NCI-H460 (cell line): ENCODE measurements at regions not wholly inside any gene's neighbourhood (a gene's known extent, or its start where the extent isn't known, plus 50 kb on each side); places are given as distances from the start of the nearest gene placed in this dataset.

Experiments
- DNase-seq: peaks from one replicate; pipeline ENCODE4 v3.0.0-alpha.2; 2016; ENCODE audit warnings: low read depth; ENCODE audit errors: extremely low read depth

GRCh38 chr7:117971556-117972244 is 98.5 kb upstream of the CTTNBP2 start:
- no peak for DNase-seq

GRCh38 chr7:117972606-117973005 is 99.4 kb upstream of the CTTNBP2 start:
- DNase-seq, result no peak

GRCh38 chr7:117973975-117974374 is 100.7 kb upstream of the CTTNBP2 start:
- no peak for DNase-seq

DNA sequence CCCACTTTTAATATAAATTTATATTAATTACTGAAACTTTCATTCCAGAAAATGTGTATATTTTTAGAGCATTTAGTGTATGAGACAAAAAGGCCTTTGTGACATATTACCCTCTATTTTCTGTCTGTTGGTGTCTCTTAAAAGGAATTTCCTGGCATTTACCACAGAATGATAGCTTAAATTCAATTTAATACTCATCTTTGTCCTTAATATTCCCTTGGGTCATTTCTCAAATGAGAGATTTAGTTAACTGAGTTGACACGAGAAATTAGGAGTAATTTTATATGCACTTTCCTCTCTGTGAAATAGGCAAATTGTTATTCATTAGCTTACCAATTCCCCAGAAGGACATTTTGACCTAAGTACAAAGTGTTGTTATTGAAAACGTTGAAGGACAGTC is 101.7 kb upstream of the CTTNBP2 start:
- no peak for DNase-seq

GRCh38 chr7:117975476-117975875 is 102.2 kb upstream of the CTTNBP2 start:
- no peak for DNase-seq

DNA sequence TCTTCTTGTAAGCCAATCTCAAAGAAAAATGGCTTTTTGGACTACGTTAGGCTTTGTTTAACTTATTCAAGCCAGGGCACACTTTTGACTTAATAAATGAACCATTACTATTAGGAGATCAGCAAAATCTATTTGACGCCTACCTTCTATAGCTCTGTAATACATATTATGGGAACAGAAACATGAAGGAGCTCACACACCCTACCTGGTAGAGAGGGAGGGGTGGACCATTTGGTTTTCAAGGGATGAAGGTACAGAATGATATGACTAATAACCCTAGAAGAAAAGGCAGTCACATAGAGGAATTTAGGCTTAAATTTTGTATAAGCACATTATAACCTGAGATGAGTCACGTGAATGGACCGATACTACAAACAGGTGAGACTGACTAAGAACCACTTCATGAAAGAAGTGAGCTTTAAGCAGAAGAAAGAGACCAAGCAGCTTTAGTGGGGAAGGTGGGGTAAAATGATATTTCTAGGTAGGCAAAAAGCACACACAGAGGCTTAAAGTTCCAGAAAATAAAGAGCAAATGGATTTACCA is 106.8 kb upstream of the CTTNBP2 start:
- DNase-seq, result no peak

GRCh38 chr7:117982071-117983055 is 109.1 kb upstream of the CTTNBP2 start:
- no peak for DNase-seq

DNA sequence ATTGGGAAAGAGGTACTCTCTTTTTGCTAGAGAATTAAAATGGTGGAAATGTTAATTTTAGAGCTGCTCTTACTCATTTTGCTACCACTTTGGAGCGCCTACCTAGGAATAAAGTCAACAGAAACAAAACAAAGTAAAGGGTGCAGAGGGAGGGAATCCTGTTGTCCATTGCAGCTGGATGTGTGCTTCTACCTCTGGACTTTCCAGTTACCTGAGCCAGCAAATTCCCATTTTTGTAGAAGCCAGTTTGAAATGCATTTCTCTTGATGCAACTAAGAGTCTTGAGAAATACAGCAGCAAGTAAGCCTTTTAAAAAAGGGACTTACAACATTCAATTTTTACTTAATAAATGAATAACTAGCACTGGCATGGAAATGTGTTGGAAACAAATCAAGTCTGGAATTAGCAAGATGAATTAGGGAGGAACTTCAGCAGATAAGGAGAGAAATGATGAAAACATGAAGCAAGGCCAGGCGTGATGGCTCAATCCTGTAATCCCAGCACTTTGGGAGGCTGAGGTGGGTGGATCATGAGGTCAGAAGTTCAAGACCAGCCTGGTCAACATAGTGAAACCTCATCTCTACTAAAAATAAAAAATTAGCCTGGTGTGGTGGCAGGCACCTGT is 113.5 kb upstream of the CTTNBP2 start:
- no peak for DNase-seq

DNA sequence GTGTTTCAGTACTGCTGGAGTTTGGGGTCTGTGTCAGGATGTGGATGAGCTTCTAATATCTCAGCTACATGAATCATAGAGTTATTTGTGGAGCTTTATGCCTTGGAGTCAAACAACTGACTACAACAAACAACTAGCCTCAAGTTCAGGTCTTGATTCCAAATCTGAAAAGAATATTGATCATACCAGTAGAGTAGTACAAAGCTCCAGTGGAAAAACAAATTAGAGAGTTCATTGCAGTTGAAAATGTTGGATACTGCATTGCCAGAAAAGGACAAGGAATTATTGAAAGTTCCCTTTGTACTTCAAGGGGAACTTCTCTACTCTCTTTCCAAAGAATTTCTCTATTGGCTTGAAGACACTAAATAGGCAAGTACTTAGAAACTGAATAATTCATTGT is 117.6 kb upstream of the CTTNBP2 start:
- no peak for DNase-seq

DNA sequence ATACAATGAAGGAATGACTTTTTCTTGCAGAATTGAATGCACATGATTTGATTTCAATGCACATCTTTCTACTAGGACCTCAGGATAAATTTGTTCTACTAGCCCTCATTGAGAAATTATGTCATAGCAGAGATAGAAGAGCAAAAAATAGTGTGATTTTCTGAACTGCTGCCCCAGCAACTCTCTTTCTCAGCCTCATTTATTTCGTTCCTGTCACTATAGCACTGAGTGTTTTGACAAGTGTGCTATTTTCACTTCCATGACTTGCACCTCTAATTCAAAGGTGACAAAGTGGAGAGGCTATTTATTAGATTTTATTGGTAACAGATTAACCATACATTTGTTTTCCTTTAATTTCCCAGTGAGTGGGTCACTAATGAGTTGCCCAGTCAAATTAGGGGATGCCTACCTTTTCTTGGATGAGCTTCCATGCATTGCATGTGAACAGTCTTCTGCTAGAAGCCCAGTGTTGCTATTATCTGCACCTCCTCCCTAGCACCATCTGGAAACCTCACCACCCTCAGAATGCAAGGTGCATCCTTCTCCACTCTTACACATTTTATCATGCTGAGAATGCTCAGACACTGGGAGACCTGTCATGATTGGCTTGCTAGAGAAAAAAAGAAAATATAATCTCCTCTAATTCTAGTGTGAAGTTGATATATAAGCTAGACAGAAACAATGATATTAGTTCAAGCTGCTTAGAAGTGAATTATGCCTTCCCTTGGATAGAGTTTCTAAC is 119.6 kb upstream of the CTTNBP2 start:
- DNase-seq, result no peak

- DNase-seq, result peak; percentile 30
Observed at GRCh38 chr7:117993377-117994003, 120.2 kb upstream of the CTTNBP2 start.

DNA sequence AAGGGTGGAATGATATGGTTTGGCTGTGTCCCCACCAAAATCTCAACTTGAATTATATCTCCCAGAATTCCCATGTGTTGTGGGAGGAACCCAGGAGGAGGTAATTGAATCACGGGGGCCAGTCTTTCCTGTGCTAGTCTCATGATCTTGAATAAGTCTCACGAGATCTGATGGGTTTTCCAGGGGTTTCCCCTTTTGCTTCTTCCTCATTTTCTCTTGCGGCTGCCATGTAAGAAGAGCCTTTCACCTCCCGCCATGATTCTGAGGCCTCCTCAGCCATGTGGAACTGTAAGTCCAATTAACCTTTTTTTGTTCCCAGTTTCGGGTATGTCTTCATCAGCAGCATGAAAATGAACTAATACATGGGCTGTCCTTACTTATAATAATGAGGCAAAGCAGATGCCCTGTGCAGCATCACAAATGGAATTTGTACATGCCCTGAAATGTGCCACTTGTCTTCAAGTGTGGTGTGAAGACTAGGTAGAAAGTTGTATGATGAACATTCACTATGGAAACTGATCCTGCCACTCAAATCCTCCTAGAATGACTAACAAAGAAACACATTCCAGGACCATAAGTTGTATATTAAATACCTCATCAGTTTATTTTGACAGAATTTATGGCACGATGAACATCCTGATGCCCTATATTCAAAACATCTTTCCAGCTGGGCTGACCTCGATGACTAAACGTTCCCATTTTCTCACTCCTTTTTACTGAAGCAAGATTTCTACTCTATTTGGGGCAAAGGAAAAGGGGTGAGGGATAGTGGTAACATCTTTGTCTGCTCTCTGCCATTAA is 122.8 kb upstream of the CTTNBP2 start:
- no peak for DNase-seq

GRCh38 chr7:117997862-117998825 is 124.9 kb upstream of the CTTNBP2 start:
- DNase-seq, result no peak

GRCh38 chr7:118000480-118001202 is 127.4 kb upstream of the CTTNBP2 start:
- DNase-seq, result no peak

- no peak for DNase-seq
Observed at GRCh38 chr7:118003476-118003875, 130.2 kb upstream of the CTTNBP2 start.

GRCh38 chr7:118005026-118005425 is 131.8 kb upstream of the CTTNBP2 start:
- no peak for DNase-seq

DNA sequence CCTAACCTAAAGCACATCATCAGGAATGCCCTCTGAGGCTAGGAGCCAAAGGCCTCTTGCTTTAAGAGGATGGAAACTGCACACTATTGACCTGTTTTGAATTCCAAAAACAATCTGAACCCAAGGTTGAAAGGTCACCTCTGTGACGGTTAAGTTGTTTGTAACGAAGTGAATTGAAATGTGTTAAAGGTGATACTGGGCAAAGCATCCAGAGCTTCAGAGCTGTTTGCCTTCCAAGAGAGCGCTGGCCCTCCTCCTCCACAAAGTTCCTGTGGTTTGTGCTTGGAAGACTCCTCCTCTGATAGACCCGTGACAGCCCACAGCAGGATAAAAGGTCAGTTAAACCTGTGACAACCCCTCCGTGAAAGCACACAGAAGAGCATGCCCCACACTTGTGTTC is 133.7 kb upstream of the CTTNBP2 start:
- DNase-seq, result no peak
